COLO829 (cell line): ENCODE measurements at regions not wholly inside any gene's neighbourhood (a gene's known extent, or its start where the extent isn't known, plus 50 kb on each side); places are given as distances from the start of the nearest gene placed in this dataset.

Experiments
- DNase-seq: peaks from one replicate; pipeline ENCODE4 v3.0.0; 2012; ENCODE audit warnings: low spot score

DNA sequence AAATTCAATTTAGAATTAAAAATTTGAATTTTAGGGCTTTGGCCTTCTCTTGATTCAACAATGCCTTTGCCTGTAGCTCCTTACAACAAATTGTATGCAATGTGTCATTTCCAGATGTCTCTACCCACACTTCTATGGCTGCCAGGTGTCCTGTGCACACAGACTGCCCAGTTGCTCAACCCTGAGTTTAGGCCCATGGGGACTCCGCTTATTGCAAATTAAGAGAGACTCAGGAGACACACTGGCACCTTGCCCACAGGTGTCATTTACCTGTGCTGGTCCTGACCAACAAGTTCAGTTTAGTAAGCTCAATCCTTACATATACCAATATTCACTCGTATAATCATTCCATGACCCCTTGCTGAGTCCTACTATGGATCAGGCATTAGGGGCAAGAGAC lies 236.1 kb downstream of the OMA1 start:
- no peak for DNase-seq

- DNase-seq: no peak
These were observed 238.3 kb downstream of the OMA1 start for GRCh38 chr1:58308206-58308605.

- no peak for DNase-seq
These were observed 239.1 kb downstream of the OMA1 start for GRCh38 chr1:58307431-58307830.

GRCh38 chr1:58305622-58306021 lies 240.9 kb downstream of the OMA1 start:
- no peak for DNase-seq

DNA sequence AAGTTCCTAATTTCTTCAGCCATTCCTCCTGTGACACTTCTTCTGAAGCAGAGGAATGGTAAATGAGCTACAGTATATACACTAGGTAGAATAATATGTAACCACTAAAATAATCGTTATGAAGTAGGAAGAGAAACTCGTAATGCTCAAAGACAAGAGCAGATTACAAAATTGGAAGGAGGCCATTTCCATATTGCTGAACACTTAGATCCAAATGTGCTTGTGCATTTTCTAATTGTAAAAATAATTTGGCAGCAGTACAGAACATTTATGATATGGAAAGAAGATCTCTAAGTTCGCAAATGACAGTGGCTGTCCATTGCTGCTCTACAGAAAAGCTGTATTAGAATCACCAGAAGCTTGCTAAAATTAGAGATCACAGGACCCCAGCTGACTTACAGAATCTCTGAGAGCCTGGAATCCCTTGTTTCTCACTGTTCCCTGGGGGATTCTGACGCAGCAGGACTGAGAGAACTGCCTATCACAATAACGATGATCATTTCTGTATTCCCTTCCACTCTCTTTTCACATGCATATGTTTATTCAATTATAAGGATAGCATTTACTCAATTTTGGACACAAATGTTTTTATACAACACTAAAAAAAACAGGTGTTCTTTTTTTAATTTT lies 242.1 kb downstream of the OMA1 start:
- DNase-seq: no peak

DNA sequence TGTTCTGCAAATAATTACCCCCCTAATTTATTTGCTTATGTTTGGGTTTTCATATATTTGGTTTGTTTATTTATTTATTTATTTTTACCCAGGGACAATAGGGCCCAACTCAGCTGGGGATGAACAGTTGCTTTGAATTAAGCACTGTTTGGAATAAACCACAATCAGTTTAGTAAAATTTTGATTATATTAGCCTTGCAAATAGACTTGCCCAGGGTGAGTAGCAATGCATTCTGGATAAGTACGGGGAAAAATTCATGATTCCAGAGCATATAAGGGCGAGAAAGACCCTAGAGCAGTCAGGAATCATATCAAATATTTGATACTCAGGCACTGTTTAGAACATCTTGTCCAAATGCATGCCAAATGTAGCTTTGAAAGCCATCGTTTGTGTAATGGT lies 242.7 kb downstream of the OMA1 start:
- no peak for DNase-seq

DNA sequence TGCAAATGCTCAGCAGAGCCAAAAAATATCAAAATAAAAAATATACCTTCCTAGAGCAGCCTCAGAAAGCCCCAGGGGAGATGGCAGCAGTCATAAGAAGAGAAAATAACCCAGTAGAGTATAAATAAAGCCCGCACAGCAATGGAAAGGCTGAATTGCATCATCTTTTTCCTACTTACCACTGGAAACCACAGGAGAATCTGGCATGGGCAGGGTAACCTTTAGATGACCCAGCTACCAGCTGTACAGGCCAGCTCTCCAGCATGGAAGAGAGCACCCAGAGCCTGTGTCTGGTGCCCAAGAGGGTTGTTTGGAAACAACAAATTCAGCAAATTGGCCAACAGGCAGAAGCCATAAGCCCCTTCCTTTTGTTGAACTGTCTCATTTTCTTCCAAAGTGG lies 253.1 kb downstream of the OMA1 start:
- no peak for DNase-seq

DNA sequence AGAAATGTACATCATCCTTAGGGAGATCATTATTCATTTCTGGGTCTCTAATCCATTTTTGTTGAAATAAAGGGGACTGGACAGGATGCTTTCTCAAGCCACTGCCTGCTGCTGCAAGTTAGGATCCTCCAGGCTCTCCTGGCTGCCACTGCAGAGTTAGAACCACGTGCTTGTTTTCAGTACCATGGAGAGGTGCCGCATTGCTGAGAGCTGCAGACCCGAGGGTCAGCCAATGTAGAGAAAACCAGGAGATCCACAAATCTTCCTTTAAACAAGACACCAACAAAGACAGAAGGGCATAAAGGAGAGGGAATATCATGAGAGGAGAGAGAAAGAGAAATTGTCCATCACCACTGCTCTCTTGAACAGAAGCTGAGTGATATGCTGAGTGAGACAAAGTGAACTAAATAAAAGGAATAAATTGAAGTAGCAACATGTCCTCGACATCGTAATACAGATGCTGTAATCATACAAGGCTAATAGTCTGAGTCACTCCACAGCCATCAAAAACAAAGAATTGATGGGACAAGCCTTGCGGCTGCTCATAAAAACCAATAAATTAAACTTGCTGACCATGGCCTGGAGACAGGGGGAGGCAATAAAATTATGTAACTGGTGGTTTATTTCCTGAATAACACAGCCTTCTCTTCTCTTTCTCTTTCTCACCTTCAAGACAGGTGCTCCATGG lies 255.7 kb downstream of the OMA1 start:
- DNase-seq: peak; percentile 2

DNA sequence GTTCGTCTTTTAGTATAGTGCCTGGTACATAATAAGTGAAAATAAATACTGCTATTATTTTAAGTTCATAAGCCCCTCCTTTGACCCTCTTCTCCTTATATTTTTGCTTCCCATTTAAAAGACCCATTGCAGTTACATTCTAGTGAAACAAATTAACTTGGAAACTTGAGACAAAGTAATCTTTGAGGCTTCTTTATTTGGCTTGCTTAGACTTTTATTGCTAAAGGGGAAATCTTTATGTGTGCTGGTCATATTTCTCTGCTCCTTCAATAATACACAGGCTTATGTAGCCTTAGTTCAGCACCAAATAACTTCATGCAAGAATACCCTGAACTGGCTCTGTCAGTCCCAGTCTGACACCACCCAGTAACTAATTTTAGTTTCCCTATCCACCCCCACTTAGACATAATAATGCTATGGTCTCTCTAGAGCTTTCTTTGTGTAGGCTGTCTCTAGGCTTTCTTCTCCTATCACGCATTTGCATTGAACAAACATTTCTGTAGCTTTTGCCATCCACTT lies 257.8 kb downstream of the OMA1 start:
- no peak for DNase-seq

- no peak for DNase-seq
These were observed 258.5 kb downstream of the OMA1 start for GRCh38 chr1:58287894-58288623.

DNA sequence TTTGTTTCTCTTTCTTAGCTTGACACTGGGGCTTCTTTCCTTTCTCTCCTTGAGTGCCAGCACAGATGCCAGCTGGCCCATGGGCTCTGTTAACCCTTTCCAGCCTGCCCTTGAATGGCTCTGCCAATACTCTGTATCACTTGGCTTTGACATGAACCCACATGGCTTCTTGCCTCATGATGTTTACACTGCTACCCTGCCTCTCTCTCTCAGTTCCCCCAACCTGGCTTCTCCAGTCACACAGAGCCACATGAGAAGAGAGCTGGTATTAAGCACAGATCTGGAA lies 262.4 kb downstream of the OMA1 start:
- no peak for DNase-seq

DNA sequence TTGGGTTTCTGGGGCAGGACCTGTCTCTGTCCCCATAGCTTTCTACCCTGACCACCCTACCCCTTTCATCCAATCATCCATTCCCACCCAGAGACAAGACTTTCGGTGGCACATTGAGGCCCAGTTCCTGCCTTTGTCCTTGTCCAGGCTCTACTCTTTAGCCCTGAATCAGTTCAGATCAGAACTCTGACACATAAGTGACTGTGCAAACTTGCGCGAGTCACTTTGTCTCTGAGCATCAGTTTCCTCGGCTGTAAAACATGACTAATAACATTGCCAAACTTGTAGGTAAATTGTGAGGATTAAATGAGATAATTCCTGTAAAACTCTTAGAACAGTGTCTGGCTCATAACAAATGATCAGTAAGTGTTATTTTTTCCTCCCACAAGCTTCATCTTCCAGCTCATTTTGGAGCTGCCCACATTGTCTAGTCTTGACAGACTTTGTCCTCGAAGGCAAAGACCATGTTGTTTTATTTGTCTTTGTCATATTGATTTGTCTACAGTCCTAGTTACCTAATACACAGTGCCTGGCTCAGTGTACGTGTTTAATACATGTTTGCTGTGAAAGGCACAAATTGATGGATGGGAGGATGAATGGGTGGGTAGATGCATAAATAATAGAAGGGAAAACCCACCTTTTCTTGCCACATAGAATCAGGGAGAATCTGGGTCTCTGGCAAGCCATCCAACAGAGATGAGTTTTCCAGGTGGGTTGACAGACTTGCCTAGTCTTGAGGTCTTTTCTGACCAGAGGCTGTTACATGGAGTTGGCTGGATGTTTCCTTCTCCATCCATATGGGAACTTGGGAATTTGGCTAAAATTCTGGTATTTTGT lies 262.9 kb downstream of the OMA1 start:
- DNase-seq: no peak

DNA sequence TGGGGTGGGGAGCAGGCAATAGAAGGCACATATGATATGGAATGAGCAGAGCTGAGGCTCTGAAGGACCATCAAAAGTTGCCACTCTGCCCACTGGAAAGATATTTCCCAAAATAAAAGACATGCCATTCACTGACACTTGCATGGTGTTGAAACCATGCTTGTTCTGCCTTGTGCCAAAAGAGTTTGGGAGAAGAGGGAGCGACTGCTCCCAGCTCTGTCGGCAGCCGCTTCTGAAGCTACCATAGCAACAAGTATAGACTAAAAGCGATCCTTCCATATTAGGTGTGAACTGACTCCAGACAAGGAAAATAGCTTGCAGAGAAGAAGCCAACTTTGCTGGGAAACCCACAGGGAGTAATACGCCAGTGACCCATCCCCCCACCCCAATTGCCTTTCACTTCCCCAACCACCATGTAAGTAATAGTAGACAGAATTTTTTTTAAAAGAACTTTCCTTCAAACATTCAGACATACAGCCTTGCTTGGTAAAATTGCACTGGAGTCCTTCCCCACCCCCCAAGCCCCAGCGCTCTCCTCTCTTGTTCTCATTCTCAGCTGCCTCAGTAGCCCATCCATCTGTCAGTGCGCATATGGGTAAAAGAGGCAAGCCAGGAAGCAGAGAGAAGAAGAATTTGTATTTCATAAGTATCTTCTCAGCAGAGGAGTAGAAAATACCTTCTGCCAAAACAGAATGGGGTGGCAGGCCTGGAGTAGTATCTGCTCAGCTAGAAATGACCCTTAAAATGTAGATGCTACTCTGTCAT lies 263.7 kb downstream of the OMA1 start:
- no peak for DNase-seq

DNA sequence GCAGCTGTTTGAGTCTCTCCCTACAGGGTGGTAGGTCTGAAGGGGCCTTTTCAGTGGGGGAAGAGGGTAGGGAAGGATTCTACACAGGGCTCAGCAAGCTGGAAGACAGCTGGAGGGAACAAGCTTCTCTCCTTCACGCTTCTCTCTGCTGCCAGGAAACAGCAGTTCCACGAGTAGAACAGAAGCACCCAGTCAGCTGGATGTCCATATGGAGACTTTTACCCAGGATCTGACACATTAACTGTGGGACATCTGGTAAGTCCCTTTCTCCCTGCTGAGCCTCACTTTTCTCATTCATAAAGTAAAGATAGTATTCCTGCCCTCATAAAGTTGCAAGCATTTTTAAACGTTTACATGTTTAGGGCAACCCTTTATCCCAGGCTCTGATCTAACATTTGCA lies 280.3 kb downstream of the OMA1 start:
- DNase-seq: no peak

GRCh38 chr1:58264462-58264861 lies 282.1 kb downstream of the OMA1 start:
- DNase-seq: no peak

GRCh38 chr1:58262702-58263101 lies 283.8 kb downstream of the OMA1 start:
- no peak for DNase-seq

GRCh38 chr1:58258082-58258481 lies 288.4 kb downstream of the OMA1 start:
- DNase-seq: no peak

DNA sequence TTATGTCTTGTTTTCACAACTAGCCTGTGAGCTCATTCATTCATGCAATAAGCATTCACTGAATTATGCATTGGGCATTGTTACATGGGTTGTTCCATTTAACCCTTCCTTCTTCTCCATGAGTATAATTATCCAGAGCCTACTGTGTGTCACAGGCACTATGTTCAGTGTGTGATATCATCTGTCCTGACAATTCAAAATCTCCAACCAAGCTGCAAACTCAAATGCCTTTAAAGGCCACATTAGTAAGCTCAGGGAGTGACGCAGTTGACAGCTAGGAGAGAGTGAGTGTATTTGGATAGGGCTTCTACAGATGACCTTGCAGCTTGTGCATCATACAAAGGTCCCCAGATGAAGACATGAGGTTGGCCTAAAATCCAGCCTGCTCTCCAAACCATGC lies 289.5 kb downstream of the OMA1 start:
- no peak for DNase-seq

- no peak for DNase-seq
These were observed 290.0 kb downstream of the OMA1 start for GRCh38 chr1:58256546-58256945.

GRCh38 chr1:58256041-58256440 lies 290.5 kb downstream of the OMA1 start:
- DNase-seq: no peak

GRCh38 chr1:58255192-58255591 lies 291.3 kb downstream of the OMA1 start:
- no peak for DNase-seq
